GM12878 (cell line): ENCODE measurements at regions not wholly inside any gene's neighbourhood (a gene's known extent, or its start where the extent isn't known, plus 50 kb on each side); places are given as distances from the start of the nearest gene placed in this dataset.

Experiments used
- ATAC-seq: fragments of 200-7000 bp; cut with Tn5 transposase; 3 replicates; pipeline ENCODE4 v1.9.1; 2020; ENCODE audit warnings: mild to moderate bottlenecking, moderate library complexity
- BruUV-seq: library from RNA; stranded (reverse); fragments of 400-500 nt; replicated peaks from 2 replicates; lab custom pipeline; 2021; lab: Mats Ljungman, UMichigan
- CTCF ChIA-PET: fragments of 300-600 bp; sonication (Branson Sonifier 250); formaldehyde crosslinking; extraction: SDS; loops from one replicate; lab custom pipeline; 2021; ENCODE audit warnings: inconsistent platforms; lab: Yijun Ruan, JAX
- POLR2A ChIA-PET: fragments of 350-600 bp; formaldehyde crosslinking; extraction: SDS; loops from one replicate; lab custom pipeline; 2021; ENCODE audit warnings: inconsistent platforms; lab: Charles Lee
- RAD21 ChIA-PET: fragments of 300-600 bp; sonication (Branson Sonifier 250); formaldehyde crosslinking; loops from one replicate; lab custom pipeline; 2023; ENCODE audit warnings: antibody characterized with exemption; ENCODE audit not compliant: unreplicated experiment; lab: Charles Lee
- SMC1A ChIA-PET: fragments of 300-600 bp; sonication (Branson Sonifier 250); formaldehyde crosslinking; loops from one replicate; lab custom pipeline; 2023; ENCODE audit not compliant: unreplicated experiment, uncharacterized antibody; lab: Charles Lee
- DNase-seq: peaks from one replicate; pipeline ENCODE4 v3.0.0-alpha.2; 2011; ENCODE audit warnings: low read depth, low spot score
- FAIRE-seq: peaks from 3 replicates; lab custom pipeline; 2011; peaks lifted over from hg19 to GRCh38; lab: Jason Lieb, UNC
- H2AFZ ChIP-seq: 2 replicates; pipeline ENCODE4 v1.6.0; 2011; ENCODE audit warnings: low read depth, low read length, control low read depth; ENCODE audit not compliant: control insufficient read depth
- H3K27ac ChIP-seq: 2 replicates; pipeline ENCODE4 v1.5.1; 2011; ENCODE audit warnings: control low read depth; ENCODE audit not compliant: control insufficient read depth, insufficient read depth
- H3K27me3 ChIP-seq, 2 experiments: replicated peaks in 1 of 2; 2 replicates each; pipeline versions ENCODE4 v1.6.0 to v1.6.1; 2011; ENCODE audit warnings: low read length in 1 of 2; ENCODE audit not compliant: control insufficient read depth in 2 of 2, insufficient read depth in 2 of 2
- H3K36me3 ChIP-seq, 2 experiments: 2 replicates each; pipeline ENCODE4 v1.5.1; 2011; ENCODE audit warnings: low read length in 1 of 2; ENCODE audit not compliant: control insufficient read depth in 2 of 2, insufficient read depth in 2 of 2
- H3K4me1 ChIP-seq: 2 replicates; pipeline ENCODE4 v1.6.1; 2011; ENCODE audit warnings: mild to moderate bottlenecking, low read length, moderate library complexity, mixed read lengths; ENCODE audit not compliant: control insufficient read depth, insufficient read depth
- H3K4me2 ChIP-seq: 2 replicates; pipeline ENCODE4 v1.6.0; 2011; ENCODE audit warnings: control low read depth; ENCODE audit not compliant: control insufficient read depth, insufficient read depth
- H3K4me3 ChIP-seq: fragments of 200-600 bp; sonication (generic); 2 replicates; pipeline ENCODE4 v1.5.1; 2016
- H3K79me2 ChIP-seq: 2 replicates; pipeline ENCODE4 v1.6.0; 2011; ENCODE audit warnings: low read length; ENCODE audit not compliant: control insufficient read depth, insufficient read depth
- H3K9ac ChIP-seq: 2 replicates; pipeline ENCODE4 v1.8.0; 2011; ENCODE audit warnings: low read length, control low read depth, mixed read lengths; ENCODE audit not compliant: control insufficient read depth, insufficient read depth
- H3K9me3 ChIP-seq: replicated peaks from 3 replicates; pipeline ENCODE4 v1.5.1; 2011; ENCODE audit warnings: mild to moderate bottlenecking, low read length; ENCODE audit not compliant: control insufficient read depth, insufficient read depth
- H4K20me1 ChIP-seq: 2 replicates; pipeline ENCODE4 v1.6.0; 2011; ENCODE audit not compliant: control insufficient read depth, insufficient read depth
- DPF2 ChIP-seq: fragments of 450-650 bp; IDR thresholded peaks from 2 replicates; pipeline ENCODE4 v1.6.1; 2017; ENCODE audit warnings: mild to moderate bottlenecking
- MYB ChIP-seq: fragments of 150-350 bp; IDR thresholded peaks from 2 replicates; pipeline ENCODE4 v1.6.1; 2014; ENCODE audit warnings: mild to moderate bottlenecking, low read depth, low read length, borderline replicate concordance
- SMC3 ChIP-seq: IDR thresholded peaks from 2 replicates; pipeline ENCODE4 v1.6.1; 2011; ENCODE audit warnings: low read length, improper control_type of control experiment, borderline replicate concordance
- STAT3 ChIP-seq: IDR thresholded peaks from 2 replicates; pipeline ENCODE4 v1.6.1; 2011; ENCODE audit warnings: low read depth, low read length, improper control_type of control experiment
- SUPT20H ChIP-seq: IDR thresholded peaks from 2 replicates; pipeline ENCODE4 v1.6.1; 2011; ENCODE audit warnings: low read depth, mild to moderate bottlenecking, low read length, moderate library complexity, borderline replicate concordance; ENCODE audit not compliant: control insufficient read depth
- SUZ12 ChIP-seq: fragments of 200-600 bp; sonication (generic); IDR thresholded peaks from one replicate; pipeline ENCODE4 v1.6.1; 2018; ENCODE audit warnings: antibody characterized with exemption, mild to moderate bottlenecking; ENCODE audit not compliant: unreplicated experiment
- TCF7 ChIP-seq: IDR thresholded peaks from 2 replicates; pipeline ENCODE4 v1.6.1; 2014; ENCODE audit warnings: antibody characterized with exemption, borderline replicate concordance
- WGBS: methylation state at CpG from one replicate; pipeline ENCODE4 v1.1.6; 2016; ENCODE audit warnings: low lambda C conversion rate; ENCODE audit not compliant: insufficient replicate concordance, insufficient coverage; ENCODE audit errors: missing lambda C conversion rate; 5-methylcytosine and 5-hydroxymethylcytosine counted together
- in situ Hi-C: fragments of 300-500 bp; cut with MboI; formaldehyde crosslinking; loops from 9 replicates; pipeline ENCODE4 v1.14.3; 2018; ENCODE audit warnings: mixed read lengths
- intact Hi-C: fragments of 100-400 bp; cut with micrococcal nuclease; formaldehyde crosslinking; loops from one replicate; pipeline ENCODE4 v1.14.2; 2022; ENCODE audit not compliant: unreplicated experiment
- TF ChIP-seq, protein P1 (sequence below): fragments of 450-650 bp; conservative IDR thresholded peaks from 2 replicates; pipeline ENCODE4 v1.6.1; 2017; ENCODE audit warnings: mild to moderate bottlenecking, moderate library complexity
- TF ChIP-seq, protein P2 (sequence below): fragments of 450-650 bp; formaldehyde crosslinking; IDR thresholded peaks from 2 replicates; pipeline ENCODE4 v1.5.0; 2022; ENCODE audit warnings: mild to moderate bottlenecking, missing genetic modification characterization
- TF ChIP-seq, protein P3 (sequence below): IDR thresholded peaks from 2 replicates; pipeline ENCODE4 v1.6.1; 2011; ENCODE audit warnings: borderline replicate concordance, low read depth, mild to moderate bottlenecking, moderate library complexity, mixed read lengths, low read length; ENCODE audit not compliant: insufficient read depth; ENCODE audit errors: extremely low read length
- TF ChIP-seq, protein P4 (sequence below): fragments of 450-650 bp; IDR thresholded peaks from 2 replicates; pipeline ENCODE4 v1.6.1; 2014; ENCODE audit warnings: mild to moderate bottlenecking
- TF ChIP-seq, protein P5 (sequence below): IDR thresholded peaks from 2 replicates; pipeline ENCODE4 v1.6.1; 2012; ENCODE audit warnings: low read depth, low read length, improper control_type of control experiment

DNA sequence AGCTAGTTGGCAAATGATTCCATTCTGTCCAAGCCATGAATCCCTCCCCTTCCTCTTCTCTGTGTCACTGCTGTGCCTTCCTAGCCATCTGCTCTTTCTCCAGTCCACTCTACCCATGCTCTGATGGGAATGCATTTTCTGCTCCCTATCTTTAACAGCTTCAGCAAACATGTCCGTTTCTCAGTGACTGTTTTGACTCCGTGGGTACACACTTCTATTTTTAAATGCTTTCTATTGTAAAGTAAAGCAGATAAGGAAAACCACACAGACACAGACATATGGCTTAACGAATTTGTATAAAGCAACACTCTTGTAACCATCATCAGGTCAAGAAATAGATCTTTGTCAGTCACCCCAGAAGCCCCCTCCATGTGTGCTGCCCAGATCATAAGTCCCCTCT lies 72.4 kb upstream of the KLHL13 start:
- H2AFZ ChIP-seq = no peak overlapping the region; the same call in 1 of the 2 replicates
- H3K9me3 ChIP-seq = no peaks in the 10 kb centered on the region
- intact Hi-C loops = no loop called here
- H3K4me1 ChIP-seq = no peaks in the 10 kb centered on the region; the same call in 1 of the 2 replicates
- H3K9ac ChIP-seq = no peak overlapping the region
- BruUV-seq = no TSS peak
- ChIA-PET SMC1A (interaction anchor here (1.1 kb wide), 1 partner anchor 11 kb away, joined by 4 read pairs; no protein-coding TSS in a partner anchor), POLR2A (no interaction called here), CTCF (no interaction called here), RAD21 (no interaction called here)
- peak; percentile 73 for FAIRE-seq
- no peaks in the 10 kb centered on the region for H3K36me3 ChIP-seq
- no peak overlapping the region; the same call in 1 of the 2 replicates for H3K4me2 ChIP-seq
- no peak overlapping the region for H3K4me3 ChIP-seq
- in situ Hi-C loops = no loop called here
- 2% methylated on average over 3 of the region's 3 CpGs for WGBS
- DNase-seq = no peak
- no peaks in the 10 kb centered on the region for H3K27me3 ChIP-seq
- TF ChIP-seq MYB (no peak), TCF7 (no peak), STAT3 (no peak), SUPT20H (no peak), DPF2 (no peak), SUZ12 (no peak), SMC3 (no peak)
- TF ChIP-seq, protein P1, sequence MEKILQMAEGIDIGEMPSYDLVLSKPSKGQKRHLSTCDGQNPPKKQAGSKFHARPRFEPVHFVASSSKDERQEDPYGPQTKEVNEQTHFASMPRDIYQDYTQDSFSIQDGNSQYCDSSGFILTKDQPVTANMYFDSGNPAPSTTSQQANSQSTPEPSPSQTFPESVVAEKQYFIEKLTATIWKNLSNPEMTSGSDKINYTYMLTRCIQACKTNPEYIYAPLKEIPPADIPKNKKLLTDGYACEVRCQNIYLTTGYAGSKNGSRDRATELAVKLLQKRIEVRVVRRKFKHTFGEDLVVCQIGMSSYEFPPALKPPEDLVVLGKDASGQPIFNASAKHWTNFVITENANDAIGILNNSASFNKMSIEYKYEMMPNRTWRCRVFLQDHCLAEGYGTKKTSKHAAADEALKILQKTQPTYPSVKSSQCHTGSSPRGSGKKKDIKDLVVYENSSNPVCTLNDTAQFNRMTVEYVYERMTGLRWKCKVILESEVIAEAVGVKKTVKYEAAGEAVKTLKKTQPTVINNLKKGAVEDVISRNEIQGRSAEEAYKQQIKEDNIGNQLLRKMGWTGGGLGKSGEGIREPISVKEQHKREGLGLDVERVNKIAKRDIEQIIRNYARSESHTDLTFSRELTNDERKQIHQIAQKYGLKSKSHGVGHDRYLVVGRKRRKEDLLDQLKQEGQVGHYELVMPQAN = no peak
- TF ChIP-seq, protein P2, sequence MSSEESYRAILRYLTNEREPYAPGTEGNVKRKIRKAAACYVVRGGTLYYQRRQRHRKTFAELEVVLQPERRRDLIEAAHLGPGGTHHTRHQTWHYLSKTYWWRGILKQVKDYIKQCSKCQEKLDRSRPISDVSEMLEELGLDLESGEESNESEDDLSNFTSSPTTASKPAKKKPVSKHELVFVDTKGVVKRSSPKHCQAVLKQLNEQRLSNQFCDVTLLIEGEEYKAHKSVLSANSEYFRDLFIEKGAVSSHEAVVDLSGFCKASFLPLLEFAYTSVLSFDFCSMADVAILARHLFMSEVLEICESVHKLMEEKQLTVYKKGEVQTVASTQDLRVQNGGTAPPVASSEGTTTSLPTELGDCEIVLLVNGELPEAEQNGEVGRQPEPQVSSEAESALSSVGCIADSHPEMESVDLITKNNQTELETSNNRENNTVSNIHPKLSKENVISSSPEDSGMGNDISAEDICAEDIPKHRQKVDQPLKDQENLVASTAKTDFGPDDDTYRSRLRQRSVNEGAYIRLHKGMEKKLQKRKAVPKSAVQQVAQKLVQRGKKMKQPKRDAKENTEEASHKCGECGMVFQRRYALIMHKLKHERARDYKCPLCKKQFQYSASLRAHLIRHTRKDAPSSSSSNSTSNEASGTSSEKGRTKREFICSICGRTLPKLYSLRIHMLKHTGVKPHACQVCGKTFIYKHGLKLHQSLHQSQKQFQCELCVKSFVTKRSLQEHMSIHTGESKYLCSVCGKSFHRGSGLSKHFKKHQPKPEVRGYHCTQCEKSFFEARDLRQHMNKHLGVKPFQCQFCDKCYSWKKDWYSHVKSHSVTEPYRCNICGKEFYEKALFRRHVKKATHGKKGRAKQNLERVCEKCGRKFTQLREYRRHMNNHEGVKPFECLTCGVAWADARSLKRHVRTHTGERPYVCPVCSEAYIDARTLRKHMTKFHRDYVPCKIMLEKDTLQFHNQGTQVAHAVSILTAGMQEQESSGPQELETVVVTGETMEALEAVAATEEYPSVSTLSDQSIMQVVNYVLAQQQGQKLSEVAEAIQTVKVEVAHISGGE (CRISPR knock-in tag) = no peak
- TF ChIP-seq, protein P3, sequence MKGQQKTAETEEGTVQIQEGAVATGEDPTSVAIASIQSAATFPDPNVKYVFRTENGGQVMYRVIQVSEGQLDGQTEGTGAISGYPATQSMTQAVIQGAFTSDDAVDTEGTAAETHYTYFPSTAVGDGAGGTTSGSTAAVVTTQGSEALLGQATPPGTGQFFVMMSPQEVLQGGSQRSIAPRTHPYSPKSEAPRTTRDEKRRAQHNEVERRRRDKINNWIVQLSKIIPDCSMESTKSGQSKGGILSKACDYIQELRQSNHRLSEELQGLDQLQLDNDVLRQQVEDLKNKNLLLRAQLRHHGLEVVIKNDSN = no peak
- TF ChIP-seq, protein P4, sequence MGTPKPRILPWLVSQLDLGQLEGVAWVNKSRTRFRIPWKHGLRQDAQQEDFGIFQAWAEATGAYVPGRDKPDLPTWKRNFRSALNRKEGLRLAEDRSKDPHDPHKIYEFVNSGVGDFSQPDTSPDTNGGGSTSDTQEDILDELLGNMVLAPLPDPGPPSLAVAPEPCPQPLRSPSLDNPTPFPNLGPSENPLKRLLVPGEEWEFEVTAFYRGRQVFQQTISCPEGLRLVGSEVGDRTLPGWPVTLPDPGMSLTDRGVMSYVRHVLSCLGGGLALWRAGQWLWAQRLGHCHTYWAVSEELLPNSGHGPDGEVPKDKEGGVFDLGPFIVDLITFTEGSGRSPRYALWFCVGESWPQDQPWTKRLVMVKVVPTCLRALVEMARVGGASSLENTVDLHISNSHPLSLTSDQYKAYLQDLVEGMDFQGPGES = no peak
- TF ChIP-seq, protein P5, sequence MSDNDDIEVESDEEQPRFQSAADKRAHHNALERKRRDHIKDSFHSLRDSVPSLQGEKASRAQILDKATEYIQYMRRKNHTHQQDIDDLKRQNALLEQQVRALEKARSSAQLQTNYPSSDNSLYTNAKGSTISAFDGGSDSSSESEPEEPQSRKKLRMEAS = no peak
- H3K79me2 ChIP-seq = no peaks in the 10 kb centered on the region
- no peak overlapping the region for H3K27ac ChIP-seq
- no peaks in the 10 kb centered on the region for H4K20me1 ChIP-seq
- no peak for ATAC-seq
